ENCODE measurements at regions not wholly inside any gene's neighbourhood (a gene's known extent, or its start where the extent isn't known, plus 50 kb on each side); places are given as distances from the start of the nearest gene placed in this dataset.
A peak's percentile ranks its signal among the peaks of the same experiment; 100 is the strongest.
"Not testable (repeated sequence)": the region's sequence is repeated elsewhere in the genome, so short reads cannot be mapped to it uniquely, and the experiment has no call there.

GRCh38 chrX:47302396-47302795 lies 68.0 kb upstream of the ZNF157 start:
- no peak for DNase-seq (ENCODE audit: low read depth)

DNA sequence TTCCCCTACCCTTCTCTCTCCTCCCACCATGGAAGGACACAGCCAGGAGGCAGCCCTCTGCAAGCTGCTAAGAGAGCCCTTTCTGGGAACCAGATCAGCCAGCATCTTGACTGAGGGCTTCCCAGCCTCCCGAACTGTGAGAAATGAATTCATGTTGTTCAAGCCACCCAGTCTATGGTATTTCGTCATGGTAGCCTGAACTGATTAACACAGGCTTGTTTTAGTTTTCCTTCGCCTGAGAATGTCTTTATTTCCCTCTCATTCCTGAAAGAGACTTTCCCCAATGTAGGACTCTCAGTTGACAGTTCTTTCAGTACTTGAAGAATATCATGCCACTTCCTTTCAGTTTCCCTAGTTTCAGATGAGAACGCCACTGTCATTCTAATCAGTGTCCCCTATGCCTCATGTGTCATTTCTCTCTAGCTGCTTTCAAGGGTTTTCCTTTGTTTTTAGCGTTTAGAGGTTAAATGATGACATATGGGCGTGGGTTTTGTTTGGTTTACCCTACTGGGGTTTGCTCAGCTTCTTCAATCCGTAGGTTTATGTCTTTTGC lies 63.8 kb upstream of the ZNF157 start:
- not testable (repeated sequence) for DNase-seq (ENCODE audit: low read depth)

DNA sequence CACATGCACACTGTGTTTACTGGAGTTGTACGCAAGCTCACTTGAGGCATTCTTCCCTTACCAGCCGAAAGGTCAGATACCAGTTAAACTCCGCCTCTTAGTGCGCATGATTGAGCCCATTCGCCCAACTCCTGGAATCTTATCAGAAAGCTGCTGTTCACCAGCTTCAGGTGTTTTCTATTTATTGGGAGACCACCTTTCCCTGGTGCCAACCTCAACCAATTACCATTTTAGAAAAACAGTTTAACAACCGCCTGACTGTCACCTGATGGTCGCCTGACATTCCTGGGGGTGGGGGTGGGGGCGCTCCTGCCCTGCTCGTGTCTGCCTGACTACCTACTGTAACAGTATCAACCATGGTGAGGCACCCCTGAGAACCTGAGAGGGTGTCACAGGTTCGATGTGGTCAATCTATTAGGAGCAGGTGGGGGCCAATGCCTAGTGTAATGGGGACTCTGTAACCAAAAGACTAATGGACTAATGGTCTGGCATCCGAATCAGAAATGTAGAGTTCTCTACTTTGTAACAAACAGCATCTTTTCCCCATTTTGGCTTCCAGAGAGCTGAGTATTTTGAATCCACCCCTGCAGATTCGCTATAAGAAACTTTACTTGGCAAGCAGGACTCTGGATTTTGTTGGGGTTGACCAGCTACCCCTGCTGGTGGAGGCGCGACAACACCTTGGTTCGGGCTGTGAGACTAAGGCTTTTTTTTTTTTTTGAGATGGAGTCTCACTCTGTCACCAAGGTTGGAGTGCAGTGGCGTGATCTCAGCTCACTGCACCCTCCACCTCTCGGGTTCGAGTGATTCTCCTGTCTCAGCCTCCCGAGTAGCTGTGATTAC lies 58.2 kb upstream of the ZNF157 start:
- DNase-seq (ENCODE audit: low read depth) = peak; percentile 65

GRCh38 chrX:47313056-47313455 lies 57.3 kb upstream of the ZNF157 start:
- DNase-seq (ENCODE audit: low read depth) = no peak

GRCh38 chrX:47316276-47317025 lies 53.9 kb upstream of the ZNF157 start:
- DNase-seq (ENCODE audit: low read depth) = peak; percentile 4

Data from EH (cell line).